SK-N-SH treated with all-trans-retinoic acid at 6 μM for 48 hours (cell line): ENCODE measurements at regions not wholly inside any gene's neighbourhood (a gene's known extent, or its start where the extent isn't known, plus 50 kb on each side); places are given as distances from the start of the nearest gene placed in this dataset.

Experiments
- CREB5 ChIP-seq: fragments of 250-450 bp; sonication (Bioruptor Pico); IDR thresholded peaks from 2 replicates; pipeline ENCODE4 v1.5.1; 2020; ENCODE audit warnings: low read depth, mild to moderate bottlenecking, moderate library complexity
- POU6F1 ChIP-seq: fragments of 250-450 bp; sonication (Bioruptor Pico); IDR thresholded peaks from 2 replicates; pipeline ENCODE4 v1.8.0; 2021; ENCODE audit warnings: low read depth, mild to moderate bottlenecking, moderate library complexity, borderline replicate concordance
- SNAI2 ChIP-seq: fragments of 250-450 bp; sonication (Bioruptor Pico); IDR thresholded peaks from 2 replicates; pipeline ENCODE4 v1.5.0; 2020; ENCODE audit warnings: mild to moderate bottlenecking, moderate library complexity
- TOX ChIP-seq: fragments of 250-450 bp; sonication (Bioruptor Pico); IDR thresholded peaks from 2 replicates; pipeline ENCODE4 v1.8.0; 2021; ENCODE audit warnings: mild to moderate bottlenecking, moderate library complexity, borderline replicate concordance
- ZFP3 ChIP-seq: fragments of 250-450 bp; sonication (Bioruptor Pico); IDR thresholded peaks from 2 replicates; pipeline ENCODE4 v1.5.0; 2020; ENCODE audit warnings: mild to moderate bottlenecking, moderate library complexity
- ZNF70 ChIP-seq: fragments of 450-650 bp; formaldehyde crosslinking; IDR thresholded peaks from 2 replicates; pipeline ENCODE4 v1.5.0; 2020; ENCODE audit warnings: mild to moderate bottlenecking, moderate library complexity
- TF ChIP-seq, protein P1 (sequence below): fragments of 250-450 bp; sonication (Bioruptor Pico); IDR thresholded peaks from 2 replicates; pipeline ENCODE4 v1.8.0; 2020; ENCODE audit warnings: mild to moderate bottlenecking, moderate library complexity, borderline replicate concordance

DNA sequence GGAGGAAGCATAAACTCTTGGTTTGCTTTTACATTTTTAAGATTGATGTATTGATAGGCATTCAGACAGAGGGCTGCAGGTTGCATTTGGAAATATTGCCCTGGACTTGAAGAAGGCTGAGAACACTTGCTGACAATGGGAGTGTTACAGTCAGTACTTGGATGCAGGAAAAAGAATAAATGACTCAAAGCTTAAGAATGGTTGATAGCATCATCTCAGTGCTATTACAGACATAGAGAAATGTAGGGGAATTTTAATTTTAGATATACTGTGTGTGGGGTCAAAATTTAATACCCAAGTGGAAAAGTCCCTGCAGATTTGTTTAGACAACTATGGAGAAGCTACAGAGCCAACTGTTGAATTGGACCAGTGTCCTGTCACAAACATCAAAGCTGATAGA lies 101.1 kb downstream of the ISL1 start:
- no peak for TF ChIP-seq TOX (CRISPR knock-in tag)
- TF ChIP-seq, protein P1, sequence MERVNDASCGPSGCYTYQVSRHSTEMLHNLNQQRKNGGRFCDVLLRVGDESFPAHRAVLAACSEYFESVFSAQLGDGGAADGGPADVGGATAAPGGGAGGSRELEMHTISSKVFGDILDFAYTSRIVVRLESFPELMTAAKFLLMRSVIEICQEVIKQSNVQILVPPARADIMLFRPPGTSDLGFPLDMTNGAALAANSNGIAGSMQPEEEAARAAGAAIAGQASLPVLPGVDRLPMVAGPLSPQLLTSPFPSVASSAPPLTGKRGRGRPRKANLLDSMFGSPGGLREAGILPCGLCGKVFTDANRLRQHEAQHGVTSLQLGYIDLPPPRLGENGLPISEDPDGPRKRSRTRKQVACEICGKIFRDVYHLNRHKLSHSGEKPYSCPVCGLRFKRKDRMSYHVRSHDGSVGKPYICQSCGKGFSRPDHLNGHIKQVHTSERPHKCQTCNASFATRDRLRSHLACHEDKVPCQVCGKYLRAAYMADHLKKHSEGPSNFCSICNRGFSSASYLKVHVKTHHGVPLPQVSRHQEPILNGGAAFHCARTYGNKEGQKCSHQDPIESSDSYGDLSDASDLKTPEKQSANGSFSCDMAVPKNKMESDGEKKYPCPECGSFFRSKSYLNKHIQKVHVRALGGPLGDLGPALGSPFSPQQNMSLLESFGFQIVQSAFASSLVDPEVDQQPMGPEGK (CRISPR knock-in tag): no peak
- no peak for TF ChIP-seq SNAI2 (CRISPR knock-in tag)
- TF ChIP-seq POU6F1 (CRISPR knock-in tag): no peak
- no peak for TF ChIP-seq ZFP3 (CRISPR knock-in tag)
- no peak for TF ChIP-seq ZNF70 (CRISPR knock-in tag)
- no peak for TF ChIP-seq CREB5 (CRISPR knock-in tag)
